SK-N-SH (cell line): ENCODE measurements at regions not wholly inside any gene's neighbourhood (a gene's known extent, or its start where the extent isn't known, plus 50 kb on each side); places are given as distances from the start of the nearest gene placed in this dataset.

Source experiments
- CTCF ChIA-PET: fragments of 300-600, 350-600 bp; formaldehyde crosslinking; extraction: SDS; loops from one replicate; lab custom pipeline; 2021; lab: Yijun Ruan, JAX
- POLR2A ChIA-PET: fragments of 350-600 bp; sonication (Branson Sonifier 250); formaldehyde crosslinking; extraction: SDS; loops from one replicate; lab custom pipeline; 2020; ENCODE audit warnings: antibody characterized with exemption, inconsistent platforms; lab: Yijun Ruan, JAX
- DNase-seq: peaks from one replicate; pipeline ENCODE4 v3.0.0; 2012
- H2AFZ ChIP-seq: fragments of 200-600 bp; sonication (generic); 2 replicates; pipeline ENCODE4 v1.8.1; 2016; ENCODE audit warnings: antibody characterized with exemption, mild to moderate bottlenecking, low read depth
- H3F3A ChIP-seq: fragments of 200-600 bp; sonication (generic); replicated peaks from 2 replicates; pipeline ENCODE3; 2016; ENCODE audit warnings: antibody characterized with exemption, mild to moderate bottlenecking; ENCODE audit not compliant: insufficient read depth
- H3K27ac ChIP-seq, 2 experiments: fragments of 200-500 bp in 1 of 2; fragments of 200-600 bp in 1 of 2; sonication (Bioruptor generic) in 1 of 2; sonication (generic), shearing (Covaris generic) in 1 of 2; 2 replicates each; pipeline versions ENCODE4 v1.5.1 to v1.6.1; 2014 to 2016; ENCODE audit warnings: low read depth in 2 of 2, inconsistent platforms in 1 of 2, low read length in 1 of 2, mild to moderate bottlenecking in 1 of 2, mixed read lengths in 1 of 2
- H3K27me3 ChIP-seq: fragments of 200-600 bp; sonication (generic), shearing (Covaris generic); 2 replicates; pipeline ENCODE4 v1.6.1; 2016; ENCODE audit warnings: mixed run types; ENCODE audit not compliant: insufficient read depth
- H3K36me3 ChIP-seq, 2 experiments: fragments of 200-500 bp in 1 of 2; fragments of 200-600 bp in 1 of 2; sonication (Bioruptor generic) in 1 of 2; sonication (generic) in 1 of 2; replicated peaks in 1 of 2; 2 replicates each; pipeline versions ENCODE3 to v1.5.1; 2014 to 2016; ENCODE audit warnings: low read length in 1 of 2, mild to moderate bottlenecking in 1 of 2; ENCODE audit not compliant: insufficient read depth in 2 of 2, control insufficient read depth in 1 of 2
- H3K4me1 ChIP-seq, 2 experiments: fragments of 200-500 bp in 1 of 2; fragments of 200-600 bp in 1 of 2; sonication (Bioruptor generic) in 1 of 2; sonication (generic), shearing (Covaris generic) in 1 of 2; 2 replicates each; pipeline versions ENCODE4 v1.5.1 to v1.6.1; 2014 to 2016; ENCODE audit warnings: low read depth in 1 of 2, low read length in 1 of 2, mixed run types in 1 of 2; ENCODE audit not compliant: insufficient read depth in 2 of 2, control insufficient read depth in 1 of 2
- H3K4me2 ChIP-seq: fragments of 200-600 bp; sonication (generic), shearing (Covaris generic); 2 replicates; pipeline ENCODE4 v1.6.1; 2017; ENCODE audit warnings: mixed run types
- H3K4me3 ChIP-seq, 2 experiments: fragments of 200-500 bp in 1 of 2; fragments of 200-600 bp in 1 of 2; sonication (Bioruptor generic) in 1 of 2; sonication (generic), shearing (Covaris generic) in 1 of 2; 2 replicates each; pipeline versions ENCODE4 v1.5.1 to v1.8.1; 2014 to 2016; ENCODE audit warnings: low read depth in 2 of 2, inconsistent platforms in 1 of 2, low read length in 1 of 2, mild to moderate bottlenecking in 1 of 2, mixed read lengths in 1 of 2, moderate library complexity in 1 of 2
- H3K79me2 ChIP-seq: fragments of 200-600 bp; sonication (generic); 2 replicates; pipeline ENCODE4 v1.8.1; 2017; ENCODE audit warnings: mild to moderate bottlenecking; ENCODE audit not compliant: insufficient read depth
- H3K9ac ChIP-seq: fragments of 200-600 bp; sonication (generic); 2 replicates; pipeline ENCODE4 v1.6.1; 2017; ENCODE audit warnings: mixed run types
- H3K9me2 ChIP-seq: fragments of 200-600 bp; sonication (generic); 2 replicates; pipeline ENCODE4 v1.6.1; 2017; ENCODE audit warnings: mixed run types
- H3K9me3 ChIP-seq: fragments of 200-600 bp; sonication (generic); 2 replicates; pipeline ENCODE4 v1.6.1; 2017; ENCODE audit warnings: mixed run types, mild to moderate bottlenecking, moderate library complexity
- H4K20me1 ChIP-seq: fragments of 200-600 bp; sonication (generic); 2 replicates; pipeline ENCODE4 v1.6.1; 2017; ENCODE audit warnings: mild to moderate bottlenecking, mixed run types; ENCODE audit not compliant: insufficient read depth
- EZH2phosphoT487 ChIP-seq: fragments of 200-600 bp; sonication (generic); IDR thresholded peaks from 2 replicates; pipeline ENCODE4 v1.6.1; 2017; ENCODE audit warnings: low read depth, mixed run types, mild to moderate bottlenecking, antibody characterized with exemption, moderate library complexity, borderline replicate concordance
- GABPA ChIP-seq: IDR thresholded peaks from 2 replicates; pipeline ENCODE4 v1.4.0; 2012; ENCODE audit warnings: low read depth, mild to moderate bottlenecking
- IRF3 ChIP-seq: fragments of 150-350 bp; IDR thresholded peaks from 2 replicates; pipeline ENCODE4 v1.6.1; 2016; ENCODE audit warnings: mild to moderate bottlenecking, low read depth, low read length
- JUND ChIP-seq: IDR thresholded peaks from 2 replicates; pipeline ENCODE4 v1.4.0; 2012
- MAX ChIP-seq: IDR thresholded peaks from 2 replicates; pipeline ENCODE4 v1.4.0; 2012; ENCODE audit warnings: low read depth
- MEF2A ChIP-seq: IDR thresholded peaks from 2 replicates; pipeline ENCODE4 v1.4.0; 2012; ENCODE audit warnings: low read depth, borderline replicate concordance
- MXI1 ChIP-seq: IDR thresholded peaks from 2 replicates; pipeline ENCODE4 v1.6.1; 2012; ENCODE audit warnings: mild to moderate bottlenecking, low read depth, low read length, improper control_type of control experiment
- PBX3 ChIP-seq: IDR thresholded peaks from 2 replicates; pipeline ENCODE4; 2012
- REST ChIP-seq: IDR thresholded peaks from 2 replicates; pipeline ENCODE4 v1.6.1; 2012; ENCODE audit warnings: mild to moderate bottlenecking, low read depth, low read length, moderate library complexity
- SIN3A ChIP-seq: IDR thresholded peaks from 2 replicates; pipeline ENCODE4 v1.6.1; 2012; ENCODE audit warnings: low read depth, mild to moderate bottlenecking, low read length, moderate library complexity, borderline replicate concordance
- SMC3 ChIP-seq: IDR thresholded peaks from 2 replicates; pipeline ENCODE4 v1.6.1; 2012; ENCODE audit warnings: low read depth, low read length, improper control_type of control experiment
- TCF12 ChIP-seq: IDR thresholded peaks from 2 replicates; pipeline ENCODE4 v1.4.0; 2012
- TEAD4 ChIP-seq: IDR thresholded peaks from 2 replicates; pipeline ENCODE4 v1.4.0; 2012; ENCODE audit warnings: mild to moderate bottlenecking, borderline replicate concordance; ENCODE audit not compliant: insufficient read depth
- YY1 ChIP-seq: IDR thresholded peaks from 2 replicates; pipeline ENCODE4 v1.4.0; 2012; ENCODE audit warnings: low read depth, mild to moderate bottlenecking
- ZBTB33 ChIP-seq: IDR thresholded peaks from 2 replicates; pipeline ENCODE4 v1.4.0; 2012; ENCODE audit warnings: low read depth, borderline replicate concordance
- WGBS: methylation state at CpG from one replicate; pipeline ENCODE4 v1.1.6; 2017; ENCODE audit warnings: low lambda C conversion rate; 5-methylcytosine and 5-hydroxymethylcytosine counted together

- H3K79me2 ChIP-seq = no peaks in the 10 kb centered on the region
- no peaks in the 10 kb centered on the region for H3K27me3 ChIP-seq
- peaks cover 0 to 10% of the 10 kb centered on the region in 2 experiments; a peak in 1 of 4 replicates for H3K4me1 ChIP-seq
- no peak overlapping the region for H3K27ac ChIP-seq
- H3K9ac ChIP-seq = no peak overlapping the region
- H2AFZ ChIP-seq = no peak overlapping the region
- no peak for TF ChIP-seq GABPA
- no peak for TF ChIP-seq JUND
- no peak for TF ChIP-seq YY1
- no peak for TF ChIP-seq MEF2A
- no peak for TF ChIP-seq TEAD4
- TF ChIP-seq IRF3 = no peak
- TF ChIP-seq REST = no peak
- TF ChIP-seq PBX3 = no peak
- TF ChIP-seq MAX = no peak
- TF ChIP-seq TCF12 = no peak
- TF ChIP-seq EZH2phosphoT487 = no peak
- TF ChIP-seq SIN3A = no peak
- TF ChIP-seq SMC3 = no peak
- TF ChIP-seq ZBTB33 = no peak
- TF ChIP-seq MXI1 = no peak
- no peaks in the 10 kb centered on the region for H3F3A ChIP-seq
- DNase-seq = no peak
- no peak overlapping the region for H3K4me3 ChIP-seq
- no peaks in the 10 kb centered on the region for H3K36me3 ChIP-seq
- no peaks in the 10 kb centered on the region for H3K9me2 ChIP-seq
- H3K9me3 ChIP-seq = no peaks in the 10 kb centered on the region
- WGBS = 28% methylated on average over 3 of the region's 3 CpGs
- no peaks in the 10 kb centered on the region for H4K20me1 ChIP-seq
- H3K4me2 ChIP-seq = no peak overlapping the region
- CTCF ChIA-PET = no interaction called here
- POLR2A ChIA-PET = no interaction called here
Observed at GRCh38 chr5:5721881-5722280, 299.4 kb downstream of the ICE1 start.
